GDM1 (cell line): ENCODE measurements at regions not wholly inside any gene's neighbourhood (a gene's known extent, or its start where the extent isn't known, plus 50 kb on each side); places are given as distances from the start of the nearest gene placed in this dataset.

Experiments used
- DNase-seq: peaks from one replicate; lab custom pipeline; 2025; lab: John Stamatoyannopoulos, UW

DNA sequence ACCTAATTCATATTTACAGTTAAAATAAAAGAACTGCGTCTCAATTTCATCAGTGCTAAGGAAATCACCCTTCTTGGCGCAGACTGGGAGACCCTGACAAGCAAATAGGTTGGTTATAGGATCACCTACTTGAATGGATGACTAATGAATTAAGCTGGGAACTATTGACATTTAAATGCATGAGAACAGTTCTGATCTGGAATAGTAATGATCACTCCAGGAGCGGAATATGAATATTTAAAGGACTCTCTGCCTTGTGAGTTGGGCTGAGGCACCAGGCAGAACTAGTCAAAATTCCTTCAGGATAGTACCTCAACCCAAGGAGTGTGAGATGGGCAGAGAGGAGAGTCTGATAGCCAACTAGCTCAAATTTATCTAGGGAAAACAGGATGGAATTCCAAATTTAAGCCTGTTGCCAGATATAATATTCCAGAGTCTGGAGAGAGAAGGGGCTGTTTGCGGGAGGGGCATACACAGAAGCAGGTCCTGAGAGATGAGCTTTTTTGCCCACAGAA lies 364.4 kb downstream of the CSNK1G3 start:
- DNase-seq = no peak

DNA sequence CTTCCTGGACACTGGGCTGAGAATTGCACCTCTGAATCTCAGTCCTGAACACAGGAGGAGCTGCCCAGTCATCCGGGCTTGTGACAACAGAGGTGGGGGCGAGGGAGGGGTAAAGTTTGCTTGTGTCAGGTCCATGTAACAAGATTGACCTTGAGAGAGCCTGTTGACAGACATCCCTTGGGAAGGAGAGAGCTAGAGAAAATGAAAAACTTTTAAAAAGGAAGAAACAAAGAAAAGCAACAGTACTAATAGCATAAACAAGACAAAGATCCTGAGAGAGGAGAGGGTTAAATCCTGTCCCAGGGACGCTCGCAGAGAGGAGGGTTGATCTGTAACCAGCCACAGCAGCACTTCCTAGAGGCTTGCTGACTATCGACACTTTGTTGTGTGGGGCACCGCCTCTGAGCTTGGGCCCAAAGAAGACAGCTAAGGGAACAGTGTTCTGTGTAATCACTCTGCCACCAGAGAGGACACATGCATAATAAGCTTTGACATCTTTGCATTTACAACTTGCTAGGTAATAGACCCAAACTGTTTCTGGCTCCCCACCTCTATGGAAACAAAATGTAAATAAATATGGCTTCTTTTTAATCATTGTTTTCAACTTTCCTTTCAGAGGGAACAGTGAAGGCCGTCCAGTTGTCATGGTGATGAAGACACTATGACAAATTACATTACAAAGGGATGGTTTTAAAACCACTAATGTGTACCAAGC lies 363.7 kb downstream of the CSNK1G3 start:
- DNase-seq = no peak

- no peak for DNase-seq
Observed at GRCh38 chr5:123874600-123875201, 362.7 kb downstream of the CSNK1G3 start.

DNA sequence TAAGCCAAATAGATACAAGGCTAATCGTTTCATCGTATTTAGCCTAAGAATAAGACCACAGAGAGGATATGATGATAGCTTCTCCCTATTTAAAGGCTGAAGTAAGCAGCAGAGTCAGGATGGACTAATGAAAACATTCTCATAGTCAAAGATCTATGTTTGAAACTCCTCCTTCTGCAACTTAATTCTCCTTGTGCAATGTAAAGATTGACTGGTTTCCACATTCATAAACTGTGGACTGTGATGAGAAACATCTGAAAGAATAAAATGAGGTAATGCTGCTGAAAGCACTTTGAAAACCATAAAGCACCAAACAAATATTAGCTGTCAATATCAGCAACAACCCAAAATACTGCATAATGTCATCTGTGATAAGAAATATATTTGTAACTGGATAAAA lies 361.9 kb downstream of the CSNK1G3 start:
- DNase-seq = no peak

- DNase-seq = no peak
Observed at GRCh38 chr5:123871373-123871772, 359.4 kb downstream of the CSNK1G3 start.

DNA sequence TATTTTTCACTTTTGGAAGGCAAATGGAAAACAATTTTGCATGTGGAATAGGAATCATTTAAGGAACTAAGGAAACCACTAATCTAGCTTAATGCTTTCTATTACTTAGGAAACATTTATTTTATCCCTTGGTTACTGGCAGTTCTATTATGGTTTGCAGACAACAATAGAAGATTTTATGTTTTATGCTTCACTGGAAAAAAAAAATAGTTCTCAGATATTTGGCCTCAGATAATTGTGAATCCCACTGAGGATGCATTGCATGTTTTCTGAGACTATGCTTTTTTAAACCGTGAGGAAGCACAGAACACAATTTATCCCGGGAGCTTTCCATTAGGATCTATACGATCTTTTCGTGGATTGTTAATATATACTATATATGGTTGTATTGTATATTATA lies 356.9 kb downstream of the CSNK1G3 start:
- no peak for DNase-seq

DNA sequence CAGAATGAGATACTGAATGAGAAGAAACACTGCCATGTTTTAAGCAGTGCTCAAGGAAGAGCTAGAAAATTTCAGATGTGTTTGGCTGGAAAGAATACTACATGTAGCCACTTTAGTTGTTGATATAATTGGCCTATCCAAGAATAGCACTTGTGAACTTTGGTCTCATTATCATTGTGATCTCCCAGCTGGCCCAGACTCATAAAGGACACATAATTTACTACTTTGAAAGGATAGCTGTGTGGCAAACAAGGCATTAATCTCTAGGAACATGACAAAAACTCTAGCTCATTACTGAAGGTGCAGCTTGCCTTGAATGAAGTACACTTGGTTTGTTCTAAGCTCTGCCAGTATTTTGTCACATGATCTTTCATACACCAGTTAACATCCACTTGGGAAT lies 356.3 kb downstream of the CSNK1G3 start:
- no peak for DNase-seq

GRCh38 chr5:123865641-123866040 lies 353.7 kb downstream of the CSNK1G3 start:
- no peak for DNase-seq

- no peak for DNase-seq
Observed at GRCh38 chr5:123864578-123864977, 352.6 kb downstream of the CSNK1G3 start.

DNA sequence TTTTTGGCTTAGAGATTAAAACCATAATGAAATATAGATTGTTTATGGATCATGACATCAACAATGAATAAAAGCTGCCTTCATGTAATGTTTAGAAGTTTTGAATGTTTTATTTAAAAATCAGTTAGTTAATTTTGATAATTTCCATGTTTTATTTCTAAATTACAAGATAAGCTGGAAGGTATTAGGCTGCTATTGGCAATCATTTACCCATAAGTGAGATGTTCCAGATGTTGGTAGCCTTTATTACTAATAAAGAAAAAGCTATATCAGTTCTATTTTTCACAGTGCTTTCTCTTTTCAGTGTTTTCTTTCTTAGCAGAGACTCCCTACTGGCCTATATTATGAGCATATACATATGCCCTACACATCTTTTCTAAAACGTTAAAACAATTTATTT lies 347.0 kb downstream of the CSNK1G3 start:
- DNase-seq = no peak

GRCh38 chr5:123856766-123857165 lies 344.8 kb downstream of the CSNK1G3 start:
- DNase-seq = no peak

DNA sequence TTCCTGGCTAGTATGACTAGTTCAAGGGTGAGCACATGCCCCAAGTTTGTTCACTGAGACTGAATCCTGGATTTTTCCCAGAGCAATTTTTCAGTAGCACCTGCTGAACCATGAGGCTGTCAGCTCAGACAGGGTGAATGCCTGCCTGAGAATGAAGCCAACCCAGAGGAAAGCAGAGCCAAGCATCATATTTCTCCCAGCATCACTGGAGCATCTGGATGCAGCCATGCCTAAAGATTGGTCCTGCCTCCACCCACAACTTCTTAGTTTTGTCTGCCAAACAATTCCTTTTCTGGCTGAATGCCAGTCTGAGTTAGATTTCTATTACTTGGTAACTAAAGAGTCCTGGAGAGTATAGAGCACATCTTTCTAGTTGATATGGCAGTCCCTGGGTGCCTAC lies 343.6 kb downstream of the CSNK1G3 start:
- DNase-seq = no peak

DNA sequence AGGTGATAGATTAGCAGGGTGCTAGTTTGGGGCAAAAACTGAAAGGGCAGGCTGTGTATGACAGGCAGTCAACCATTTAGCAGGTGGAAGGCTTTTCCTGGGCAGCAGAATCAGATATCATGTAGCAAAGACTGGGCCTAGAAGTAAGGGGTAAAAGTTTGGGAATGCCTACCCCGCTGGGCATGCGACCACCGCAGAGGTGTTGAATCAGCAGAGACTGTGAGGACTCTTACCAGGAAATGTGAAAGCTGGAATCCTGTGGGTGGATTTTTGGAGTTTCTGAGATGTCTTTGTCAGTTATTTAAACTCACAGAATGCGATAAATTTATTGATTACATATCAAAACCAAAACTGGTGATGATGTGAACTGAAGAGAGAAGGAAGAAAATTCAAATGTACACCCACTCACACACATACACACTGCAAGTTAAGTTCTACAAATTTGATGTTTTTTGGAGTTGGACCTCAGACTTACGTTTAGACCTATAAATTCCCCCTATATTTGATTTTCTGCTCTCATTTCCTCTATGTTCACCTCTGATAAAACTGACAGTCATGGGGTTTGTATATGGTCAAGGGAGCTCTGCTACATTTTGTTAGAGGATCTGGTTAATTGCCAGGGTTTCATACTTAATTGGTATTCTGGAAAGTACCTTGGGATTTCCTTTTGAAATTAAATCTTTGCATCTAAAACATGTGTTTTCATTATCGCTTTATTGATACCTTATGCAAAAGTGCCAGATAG lies 333.6 kb downstream of the CSNK1G3 start:
- no peak for DNase-seq

GRCh38 chr5:123844873-123845272 lies 332.9 kb downstream of the CSNK1G3 start:
- no peak for DNase-seq

DNA sequence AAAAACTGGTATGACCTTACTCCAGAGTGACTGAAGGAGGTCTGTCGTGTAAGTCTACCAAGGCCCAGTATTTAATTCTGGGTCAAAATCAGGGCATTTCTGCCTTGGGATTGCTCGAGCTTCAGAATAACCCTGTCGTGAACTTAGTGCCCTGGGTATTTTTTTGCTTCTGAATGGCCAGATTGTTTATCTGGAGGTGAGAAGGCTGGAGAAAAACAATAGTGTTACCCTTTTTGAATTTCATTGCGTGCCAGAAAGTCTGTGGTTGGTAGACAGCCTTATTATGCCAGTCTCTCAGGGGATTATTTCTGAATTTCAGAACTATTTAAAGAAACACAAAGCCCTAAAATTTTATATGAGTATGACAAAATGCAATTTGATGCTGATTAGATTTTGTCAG lies 323.4 kb downstream of the CSNK1G3 start:
- no peak for DNase-seq

- DNase-seq = no peak
Observed at GRCh38 chr5:123830575-123830974, 318.6 kb downstream of the CSNK1G3 start.

GRCh38 chr5:123827811-123828210 lies 315.8 kb downstream of the CSNK1G3 start:
- no peak for DNase-seq

GRCh38 chr5:123819833-123820232 lies 307.9 kb downstream of the CSNK1G3 start:
- DNase-seq = no peak

DNA sequence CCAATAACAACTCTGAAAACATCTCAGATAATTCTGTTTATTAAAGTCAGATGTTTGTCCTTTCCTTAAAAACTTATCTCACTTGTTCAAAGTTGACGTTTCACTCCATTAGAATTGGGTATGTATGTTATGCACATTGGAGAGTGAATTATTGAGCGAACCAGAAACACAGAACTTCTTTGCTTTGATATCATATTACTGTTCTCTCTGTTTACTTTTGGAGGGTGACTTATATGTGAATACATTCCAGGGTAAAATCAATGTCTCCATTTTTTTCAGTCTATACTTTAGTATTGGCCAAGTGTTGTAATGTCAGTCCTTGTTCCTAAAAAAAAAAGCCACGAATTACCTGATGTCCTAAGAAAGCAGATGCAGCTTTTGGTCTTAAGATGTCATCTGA lies 307.4 kb downstream of the CSNK1G3 start:
- DNase-seq = no peak

DNA sequence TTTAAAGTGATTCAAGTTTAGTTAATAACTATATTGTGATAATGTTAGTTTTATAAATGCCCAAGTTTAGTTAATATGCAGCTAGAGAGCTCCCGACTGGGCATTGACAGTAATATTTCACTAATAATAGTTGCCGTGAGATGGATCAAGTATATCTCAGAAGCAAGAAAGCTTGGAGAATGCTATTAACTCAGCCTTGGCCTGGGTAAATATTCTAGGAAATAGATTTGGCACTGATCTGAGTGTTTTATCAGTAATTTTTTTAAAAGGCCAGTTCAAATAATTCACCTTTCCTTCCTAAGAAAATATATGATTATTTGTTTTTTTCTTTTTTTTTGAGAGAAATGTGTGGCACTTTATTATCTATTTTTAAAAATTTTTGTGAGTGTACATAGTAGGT lies 305.3 kb downstream of the CSNK1G3 start:
- no peak for DNase-seq

GRCh38 chr5:123814801-123815470 lies 303.0 kb downstream of the CSNK1G3 start:
- no peak for DNase-seq

GRCh38 chr5:123813937-123814624 lies 302.1 kb downstream of the CSNK1G3 start:
- DNase-seq = no peak
